Natural killer cell treated with Interleukin-12 subunit alpha and Interleukin-12 subunit beta and Interleukin-15 and Interleukin-18, amount 100 ng/mL, for 72 hours (primary cell): ENCODE measurements at regions not wholly inside any gene's neighbourhood (a gene's known extent, or its start where the extent isn't known, plus 50 kb on each side); places are given as distances from the start of the nearest gene placed in this dataset.
"Not testable (repeated sequence)": the region's sequence is repeated elsewhere in the genome, so short reads cannot be mapped to it uniquely, and the experiment has no call there.

Experiments used
- ATAC-seq, 2 donors: fragments of 150-1000 bp; cut with Tn5 transposase in 1 of 2; sonication (Bioruptor Pico), chemical (Tn5 transposase) in 1 of 2; 2 replicates each; pipeline ENCODE4 v1.10.0; 2021
- DNase-seq: peaks from one replicate; pipeline ENCODE4 v3.0.0; 2022; ENCODE audit warnings: low spot score
- H3K27ac Mint-ChIP-seq, 2 donors: 1 replicate in 1 of 2; 2 replicates in 1 of 2; pipeline ENCODE4 v1.8.0; 2022; ENCODE audit warnings: mixed read lengths in 2 of 2, mild to moderate bottlenecking in 1 of 2, moderate library complexity in 1 of 2
- H3K27me3 Mint-ChIP-seq, 2 donors: 1 replicate in 1 of 2; 2 replicates in 1 of 2; pipeline ENCODE4 v1.8.0; 2022; ENCODE audit warnings: mixed read lengths in 2 of 2
- H3K36me3 Mint-ChIP-seq: one replicate; pipeline ENCODE4 v1.8.0; 2022; ENCODE audit warnings: mixed read lengths
- H3K4me1 Mint-ChIP-seq, 2 donors: 1 replicate in 1 of 2; 2 replicates in 1 of 2; pipeline ENCODE4 v1.8.0; 2022; ENCODE audit warnings: low read depth in 2 of 2, mixed read lengths in 2 of 2, mild to moderate bottlenecking in 1 of 2
- H3K4me3 Mint-ChIP-seq: one replicate; pipeline ENCODE4 v1.8.0; 2022; ENCODE audit warnings: mixed read lengths
- H3K9me3 Mint-ChIP-seq: 2 replicates; pipeline ENCODE4 v1.8.0; 2022; ENCODE audit warnings: mixed read lengths

GRCh38 chr2:87465730-87466129 is 282.2 kb upstream of the PLGLB2 start:
- not testable (repeated sequence) for H3K9me3 Mint-ChIP-seq, H3K27me3 Mint-ChIP-seq, H3K36me3 Mint-ChIP-seq, ATAC-seq, DNase-seq
- Mint-ChIP-seq H3K27ac (peak overlapping the region; percentile 37 to 74), H3K4me1 (peaks cover 22 to 23% of the 10 kb centered on the region in 2 donors), H3K4me3 (peak overlapping the region; percentile 74)

- H3K9me3 Mint-ChIP-seq, H3K27me3 Mint-ChIP-seq, H3K4me3 Mint-ChIP-seq, DNase-seq, H3K36me3 Mint-ChIP-seq, H3K27ac Mint-ChIP-seq: not testable (repeated sequence)
- peaks cover 22 to 23% of the 10 kb centered on the region in 2 donors for H3K4me1 Mint-ChIP-seq
- ATAC-seq: peak; percentile 77 to 86
Observed at GRCh38 chr2:87466591-87467120, 281.2 kb upstream of the PLGLB2 start.

- not testable (repeated sequence) for H3K9me3 Mint-ChIP-seq, DNase-seq, H3K4me3 Mint-ChIP-seq, H3K27ac Mint-ChIP-seq, ATAC-seq, H3K27me3 Mint-ChIP-seq, H3K36me3 Mint-ChIP-seq
- peaks cover 22 to 23% of the 10 kb centered on the region in 2 donors for H3K4me1 Mint-ChIP-seq
Observed at GRCh38 chr2:87468429-87468981, 279.4 kb upstream of the PLGLB2 start.

- peak overlapping the region; percentile 85 to 90 for H3K27ac Mint-ChIP-seq
- H3K27me3 Mint-ChIP-seq, DNase-seq, H3K9me3 Mint-ChIP-seq, H3K36me3 Mint-ChIP-seq: not testable (repeated sequence)
- peaks cover 18 to 20% of the 10 kb centered on the region in 2 donors for H3K4me1 Mint-ChIP-seq
- ATAC-seq: peak; percentile 47 to 50
- peak overlapping the region; percentile 61 for H3K4me3 Mint-ChIP-seq
Observed at GRCh38 chr2:87469180-87470151, 278.4 kb upstream of the PLGLB2 start.

- peak; percentile 57 to 78 for ATAC-seq
- H3K9me3 Mint-ChIP-seq, DNase-seq, H3K36me3 Mint-ChIP-seq, H3K27me3 Mint-ChIP-seq: not testable (repeated sequence)
- H3K4me1 Mint-ChIP-seq: peaks cover 11 to 16% of the 10 kb centered on the region in 2 donors
- H3K27ac Mint-ChIP-seq: peak overlapping the region; percentile 85 to 90
- H3K4me3 Mint-ChIP-seq: peak overlapping the region; percentile 56
Observed at GRCh38 chr2:87470381-87471380, 277.2 kb upstream of the PLGLB2 start.

GRCh38 chr2:87471478-87471877 is 276.4 kb upstream of the PLGLB2 start:
- H3K4me1 Mint-ChIP-seq: peaks cover 10 to 15% of the 10 kb centered on the region in 2 donors
- H3K27ac Mint-ChIP-seq: peak overlapping the region; percentile 66 to 90
- peak overlapping the region; percentile 56 for H3K4me3 Mint-ChIP-seq
- H3K9me3 Mint-ChIP-seq, H3K27me3 Mint-ChIP-seq, H3K36me3 Mint-ChIP-seq, ATAC-seq, DNase-seq: not testable (repeated sequence)

GRCh38 chr2:87476223-87476872 is 271.5 kb upstream of the PLGLB2 start:
- peak overlapping the region; percentile 61 to 71 for H3K27ac Mint-ChIP-seq
- not testable (repeated sequence) for H3K36me3 Mint-ChIP-seq, H3K27me3 Mint-ChIP-seq, DNase-seq, H3K9me3 Mint-ChIP-seq
- H3K4me3 Mint-ChIP-seq: peak overlapping the region; percentile 54
- H3K4me1 Mint-ChIP-seq: peaks cover 10 to 18% of the 10 kb centered on the region in 2 donors
- peak; percentile 50 to 62 for ATAC-seq

- H3K4me3 Mint-ChIP-seq: peak overlapping the region; percentile 54
- ATAC-seq: peak; percentile 90
- not testable (repeated sequence) for H3K9me3 Mint-ChIP-seq, H3K27me3 Mint-ChIP-seq, H3K36me3 Mint-ChIP-seq
- DNase-seq: peak; percentile 68
- H3K4me1 Mint-ChIP-seq: peaks cover 10 to 18% of the 10 kb centered on the region in 2 donors
- H3K27ac Mint-ChIP-seq: peak overlapping the region; percentile 61 to 71
Observed at GRCh38 chr2:87476936-87477335, 271.0 kb upstream of the PLGLB2 start.

GRCh38 chr2:87477669-87478428 is 270.0 kb upstream of the PLGLB2 start:
- Mint-ChIP-seq H3K27ac (peak overlapping the region in 1 of 2 donors; percentile 50), H3K4me1 (peaks cover 10 to 24% of the 10 kb centered on the region in 2 donors)
- not testable (repeated sequence) for H3K27me3 Mint-ChIP-seq, H3K9me3 Mint-ChIP-seq, DNase-seq, H3K4me3 Mint-ChIP-seq, ATAC-seq, H3K36me3 Mint-ChIP-seq

- H3K27ac Mint-ChIP-seq, H3K27me3 Mint-ChIP-seq, H3K36me3 Mint-ChIP-seq, H3K9me3 Mint-ChIP-seq, H3K4me3 Mint-ChIP-seq, DNase-seq, ATAC-seq: not testable (repeated sequence)
- peaks cover 14 to 27% of the 10 kb centered on the region in 2 donors for H3K4me1 Mint-ChIP-seq
Observed at GRCh38 chr2:87478911-87479310, 269.0 kb upstream of the PLGLB2 start.

GRCh38 chr2:87483093-87483680 is 264.7 kb upstream of the PLGLB2 start:
- peaks cover 5 to 13% of the 10 kb centered on the region in 2 donors for H3K4me1 Mint-ChIP-seq
- not testable (repeated sequence) for H3K4me3 Mint-ChIP-seq, DNase-seq, H3K27me3 Mint-ChIP-seq, H3K36me3 Mint-ChIP-seq, H3K9me3 Mint-ChIP-seq
- ATAC-seq: peak in 1 of 2 donors; percentile 28
- peak overlapping the region in 1 of 2 donors; percentile 76 for H3K27ac Mint-ChIP-seq

GRCh38 chr2:87484363-87484762 is 263.5 kb upstream of the PLGLB2 start:
- not testable (repeated sequence) for ATAC-seq, H3K9me3 Mint-ChIP-seq, H3K4me3 Mint-ChIP-seq, DNase-seq, H3K27ac Mint-ChIP-seq, H3K27me3 Mint-ChIP-seq, H3K36me3 Mint-ChIP-seq
- H3K4me1 Mint-ChIP-seq: peaks cover 5 to 18% of the 10 kb centered on the region in 2 donors
